Inferior parietal cortex (tissue), 1 donor: ENCODE measurements at regions not wholly inside any gene's neighbourhood (a gene's known extent, or its start where the extent isn't known, plus 50 kb on each side); places are given as distances from the start of the nearest gene placed in this dataset.

Source experiments
- DNase-seq: peaks from one replicate; pipeline ENCODE4 v3.0.0-alpha.2; 2016; ENCODE audit errors: extremely low spot score

GRCh38 chr15:93203036-93203435, 114.0 kb upstream of the RGMA start:
- DNase-seq: no peak

- DNase-seq: no peak
These were observed 113.4 kb upstream of the RGMA start for GRCh38 chr15:93202405-93202804.

GRCh38 chr15:93201940-93202339, 112.9 kb upstream of the RGMA start:
- no peak for DNase-seq

- no peak for DNase-seq
These were observed 111.8 kb upstream of the RGMA start for GRCh38 chr15:93200837-93201226.

- no peak for DNase-seq
These were observed 111.2 kb upstream of the RGMA start for GRCh38 chr15:93200081-93200836.

GRCh38 chr15:93196135-93196670, 107.2 kb upstream of the RGMA start:
- no peak for DNase-seq

- DNase-seq: no peak
These were observed 106.1 kb upstream of the RGMA start for GRCh38 chr15:93195109-93195508.

GRCh38 chr15:93190238-93190637, 101.2 kb upstream of the RGMA start:
- DNase-seq: no peak

- no peak for DNase-seq
These were observed 100.5 kb upstream of the RGMA start for GRCh38 chr15:93189561-93189960.

- no peak for DNase-seq
These were observed 99.2 kb upstream of the RGMA start for GRCh38 chr15:93188236-93188635.

- peak; percentile 14 for DNase-seq
These were observed 96.8 kb upstream of the RGMA start for GRCh38 chr15:93185796-93186195.

GRCh38 chr15:93182703-93183205, 93.7 kb upstream of the RGMA start:
- no peak for DNase-seq

GRCh38 chr15:93180656-93181055, 91.6 kb upstream of the RGMA start:
- no peak for DNase-seq

GRCh38 chr15:93180128-93180527, 91.1 kb upstream of the RGMA start:
- DNase-seq: no peak

GRCh38 chr15:93179700-93180102, 90.7 kb upstream of the RGMA start:
- DNase-seq: no peak

- DNase-seq: no peak
These were observed 90.1 kb upstream of the RGMA start for GRCh38 chr15:93179072-93179471.

GRCh38 chr15:93178371-93178770, 89.4 kb upstream of the RGMA start:
- DNase-seq: no peak

GRCh38 chr15:93176065-93176464, 87.1 kb upstream of the RGMA start:
- no peak for DNase-seq

GRCh38 chr15:93174836-93175235, 85.8 kb upstream of the RGMA start:
- peak; percentile 5 for DNase-seq

GRCh38 chr15:93173369-93173768, 84.4 kb upstream of the RGMA start:
- DNase-seq: no peak

- DNase-seq: no peak
These were observed 82.5 kb upstream of the RGMA start for GRCh38 chr15:93171476-93171875.

GRCh38 chr15:93170329-93170728, 81.3 kb upstream of the RGMA start:
- no peak for DNase-seq

- no peak for DNase-seq
These were observed 79.9 kb upstream of the RGMA start for GRCh38 chr15:93168910-93169309.

- DNase-seq: no peak
These were observed 78.3 kb upstream of the RGMA start for GRCh38 chr15:93167291-93167690.
